Embryonic facial prominence (tissue), 1 donor: ENCODE measurements at regions not wholly inside any gene's neighbourhood (a gene's known extent, or its start where the extent isn't known, plus 50 kb on each side); places are given as distances from the start of the nearest gene placed in this dataset.

Experiments used
- DNase-seq: peaks from one replicate; pipeline ENCODE4 v3.0.0-alpha.2; 2016; ENCODE audit errors: extremely low spot score

DNA sequence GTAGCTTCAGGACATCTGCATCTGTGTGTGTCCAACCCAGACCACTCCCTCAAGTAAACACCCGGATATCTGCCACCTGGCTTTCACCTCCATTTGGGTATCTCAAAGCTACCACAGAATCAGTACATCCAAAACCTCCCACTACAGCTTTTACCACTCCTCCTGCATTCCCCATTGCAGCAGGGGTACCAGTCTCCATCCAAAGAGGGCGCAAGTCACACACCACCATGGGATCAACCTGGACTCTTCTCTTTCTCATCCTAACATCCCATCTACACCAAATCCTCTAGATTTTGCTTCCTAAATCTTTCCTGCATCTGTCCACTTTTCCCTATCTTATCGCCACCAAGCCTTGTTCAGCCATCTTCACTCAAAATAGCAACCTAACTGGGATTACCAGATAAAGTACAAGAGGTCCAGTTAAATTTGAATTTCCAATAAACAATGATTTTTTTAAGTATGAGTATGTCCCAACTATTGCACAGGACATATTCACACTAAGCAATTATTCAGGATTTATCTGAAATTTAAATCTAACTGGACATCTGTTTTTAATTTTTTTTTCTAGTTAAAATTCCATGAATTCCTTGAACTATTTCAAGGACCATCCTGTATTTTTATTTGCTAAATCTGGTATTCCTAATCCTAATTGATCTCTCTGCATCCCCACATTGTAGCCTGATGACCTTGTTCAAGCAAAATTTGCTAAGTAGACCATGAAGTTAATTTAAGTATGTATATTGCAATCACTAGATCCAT, 164.3 kb upstream of the MLN start:
- DNase-seq, result no peak

DNA sequence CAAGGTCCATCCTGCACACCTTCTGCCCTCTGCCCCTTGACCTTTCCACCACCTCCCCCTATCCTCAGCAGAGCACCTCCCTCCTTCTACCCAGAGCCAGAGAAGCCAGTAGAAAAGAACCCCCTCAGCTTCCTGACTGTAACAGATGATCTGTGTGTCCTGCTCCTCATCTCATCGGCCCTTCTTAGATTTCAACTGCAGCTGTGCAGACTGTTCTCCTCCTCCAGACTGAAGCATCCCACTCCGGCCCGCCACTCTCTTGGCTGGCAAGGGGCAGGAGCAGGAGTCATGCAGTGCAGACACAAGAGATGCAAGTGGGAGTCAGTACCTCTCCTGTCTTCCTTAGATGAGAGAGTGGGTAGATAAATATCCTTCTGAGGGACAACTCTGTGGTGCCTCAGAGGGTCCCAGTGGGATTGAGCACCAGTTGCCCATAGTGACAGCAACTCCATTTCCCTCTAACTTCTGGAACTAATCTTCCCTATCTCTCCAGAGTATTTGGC, 163.5 kb upstream of the MLN start:
- no peak for DNase-seq

GRCh38 chr6:33966536-33966935, 162.7 kb upstream of the MLN start:
- no peak for DNase-seq

DNA sequence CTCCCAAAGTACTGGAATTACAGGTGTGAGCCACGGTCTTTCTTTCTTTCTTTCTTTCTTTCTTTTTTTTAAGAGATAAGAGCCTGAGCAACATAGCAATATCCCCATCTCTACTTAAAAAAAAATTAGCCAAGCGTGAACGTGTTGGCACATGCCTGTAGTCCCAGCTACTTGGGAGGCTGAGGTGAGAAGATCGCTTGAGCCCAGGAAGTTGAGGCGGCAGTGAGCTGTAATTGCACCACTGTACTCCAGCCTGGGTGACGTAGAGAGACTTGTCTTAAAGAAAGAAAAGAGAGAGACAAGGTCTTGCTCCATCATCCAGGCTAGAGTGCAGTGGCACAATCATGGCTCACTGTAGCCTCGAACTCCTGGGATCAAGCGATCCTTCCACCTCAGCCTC, 162.0 kb upstream of the MLN start:
- DNase-seq, result no peak

DNA sequence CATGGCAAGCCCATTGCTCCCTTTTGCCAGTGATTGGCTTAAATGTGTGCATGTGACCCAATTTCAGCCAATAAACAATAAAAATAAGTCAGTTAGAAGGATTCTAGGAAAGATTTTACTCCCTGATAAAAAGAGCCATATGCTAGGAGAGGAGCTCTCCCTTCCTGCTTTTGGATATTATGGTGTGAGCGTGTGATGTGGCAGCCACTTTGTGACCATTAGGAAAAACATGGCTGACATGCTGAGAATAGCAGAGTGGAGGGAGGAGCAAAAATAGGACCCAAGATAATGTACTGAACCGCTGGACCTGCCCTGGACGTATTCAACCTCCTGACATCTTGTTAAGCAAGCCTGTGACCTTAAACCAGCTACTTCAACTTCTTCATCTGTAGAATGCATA, 160.6 kb upstream of the MLN start:
- no peak for DNase-seq

- DNase-seq, result no peak
Observed at GRCh38 chr6:33963136-33963750, 159.4 kb upstream of the MLN start.

- no peak for DNase-seq
Observed at GRCh38 chr6:33962246-33963027, 158.6 kb upstream of the MLN start.

DNA sequence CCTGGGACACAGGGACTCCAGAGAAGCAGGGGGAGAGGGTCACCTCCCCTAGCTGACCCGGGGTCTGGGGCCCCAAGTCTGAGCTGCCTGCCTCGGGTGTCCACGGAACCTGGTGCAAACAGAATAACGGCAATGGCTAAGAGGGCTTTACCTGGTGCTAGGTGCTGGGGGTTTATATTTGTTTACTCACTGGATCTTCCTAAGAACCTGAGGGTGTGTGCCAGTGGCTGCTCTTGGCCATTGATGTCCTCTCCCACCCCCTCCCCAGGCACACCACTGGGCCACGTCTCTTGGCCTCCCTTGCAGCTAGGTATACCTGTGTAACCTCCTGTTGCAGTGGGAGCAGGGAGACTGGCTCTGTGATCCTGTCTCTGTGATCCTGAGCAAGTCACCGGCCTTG, 157.9 kb upstream of the MLN start:
- no peak for DNase-seq

DNA sequence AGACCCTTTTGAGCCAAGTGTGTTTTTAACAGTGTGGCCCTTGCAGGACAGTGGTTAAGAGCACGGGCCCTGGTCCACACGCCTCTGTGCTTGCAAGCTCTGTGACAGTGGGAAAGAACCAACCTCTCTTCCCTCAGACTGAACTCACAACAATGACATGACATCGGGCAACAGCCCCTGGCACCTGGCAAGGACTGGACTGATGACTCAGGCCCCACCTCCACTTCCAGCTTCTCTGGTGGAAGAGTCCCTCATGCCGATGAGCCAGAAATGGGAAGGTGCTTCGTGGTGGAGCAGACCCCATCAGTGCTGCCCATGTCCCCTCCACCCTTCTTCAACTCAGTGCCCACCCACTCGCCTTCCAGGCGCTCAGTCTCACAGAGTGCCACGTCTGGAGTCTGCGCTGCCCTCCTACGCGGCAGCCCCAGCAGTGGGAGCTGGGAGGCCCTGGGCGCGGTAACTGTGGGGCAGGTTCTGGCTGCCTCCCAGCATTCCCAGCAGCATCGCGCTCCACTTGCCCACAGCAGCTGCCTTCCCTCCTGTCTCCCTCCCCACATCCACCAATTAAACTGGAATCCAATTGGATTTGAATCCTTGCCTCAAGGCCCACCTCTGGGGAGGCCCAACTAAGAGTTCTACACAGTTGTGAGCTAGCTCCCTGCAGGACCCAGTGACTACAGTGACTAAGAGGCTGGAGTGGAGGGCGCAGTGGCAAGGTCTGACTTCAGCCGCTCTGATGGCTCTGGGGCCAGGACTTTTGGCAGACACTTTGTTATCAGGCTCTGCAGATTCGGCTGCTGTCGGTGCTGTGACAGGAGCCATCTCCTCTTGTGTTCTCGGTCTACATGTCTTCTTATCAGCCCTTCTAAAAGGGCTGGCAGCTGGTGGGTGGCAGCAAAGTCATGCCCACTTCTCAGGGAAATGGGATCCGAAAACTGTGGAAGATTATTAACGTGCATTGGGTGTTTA, 156.8 kb upstream of the MLN start:
- DNase-seq, result no peak

GRCh38 chr6:33959661-33960344, 156.0 kb upstream of the MLN start:
- no peak for DNase-seq

DNA sequence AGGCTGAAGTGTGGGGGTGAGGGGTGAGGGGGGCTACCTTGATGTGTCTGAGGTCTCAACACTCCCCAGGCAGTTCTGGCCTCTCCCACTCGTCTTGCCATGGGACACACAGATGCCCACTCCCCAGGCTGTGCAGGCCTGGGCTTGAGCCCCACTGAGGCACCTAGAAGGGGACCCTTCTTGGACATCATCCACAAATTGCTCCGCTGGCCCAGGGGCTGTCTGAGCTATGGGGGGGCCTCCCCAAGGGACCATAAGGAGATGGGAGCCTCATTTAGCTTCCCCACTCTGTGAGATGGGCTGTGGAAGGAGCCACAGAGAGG, 155.5 kb upstream of the MLN start:
- no peak for DNase-seq

DNA sequence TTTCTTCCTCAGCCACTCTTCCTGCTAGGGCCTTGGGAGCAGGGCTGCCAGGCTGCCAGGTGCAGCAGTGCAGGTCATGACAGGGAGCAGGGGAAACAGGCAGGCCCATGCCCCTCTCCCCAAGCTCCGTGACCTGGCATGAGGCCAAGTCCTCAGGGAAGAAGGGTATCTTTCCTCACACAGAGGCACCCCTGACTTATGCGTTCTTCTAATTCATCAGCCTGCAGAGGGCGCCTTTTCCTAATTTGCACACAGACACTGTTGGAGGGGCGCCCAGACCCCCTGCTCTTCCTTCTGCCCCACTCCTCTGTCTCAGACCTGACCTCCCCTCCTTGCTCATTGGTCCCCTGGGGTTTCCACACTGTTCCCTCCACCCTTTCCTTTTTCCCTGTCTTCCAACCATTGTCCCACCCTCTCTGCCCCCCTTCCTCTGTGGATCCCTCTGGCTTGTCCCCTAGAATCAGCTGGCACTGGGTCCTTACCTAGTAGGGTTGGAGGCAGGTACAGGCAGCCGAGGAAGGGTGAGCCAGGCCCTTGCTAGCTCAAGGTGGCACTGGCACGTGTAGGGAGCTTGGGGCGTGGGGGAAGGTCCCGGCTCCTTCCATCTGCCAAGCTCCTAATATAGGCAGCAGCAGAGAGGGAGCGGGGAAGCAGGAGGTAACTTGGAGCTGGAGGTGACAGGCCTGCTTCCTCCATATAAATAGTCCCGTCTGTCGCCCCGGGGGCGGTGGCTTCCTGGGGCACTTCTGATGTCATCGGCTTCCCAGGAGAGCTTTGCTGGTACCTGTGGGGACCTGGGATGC, 154.9 kb upstream of the MLN start:
- no peak for DNase-seq

GRCh38 chr6:33957892-33958525, 154.2 kb upstream of the MLN start:
- no peak for DNase-seq

GRCh38 chr6:33957131-33957891, 153.5 kb upstream of the MLN start:
- no peak for DNase-seq

DNA sequence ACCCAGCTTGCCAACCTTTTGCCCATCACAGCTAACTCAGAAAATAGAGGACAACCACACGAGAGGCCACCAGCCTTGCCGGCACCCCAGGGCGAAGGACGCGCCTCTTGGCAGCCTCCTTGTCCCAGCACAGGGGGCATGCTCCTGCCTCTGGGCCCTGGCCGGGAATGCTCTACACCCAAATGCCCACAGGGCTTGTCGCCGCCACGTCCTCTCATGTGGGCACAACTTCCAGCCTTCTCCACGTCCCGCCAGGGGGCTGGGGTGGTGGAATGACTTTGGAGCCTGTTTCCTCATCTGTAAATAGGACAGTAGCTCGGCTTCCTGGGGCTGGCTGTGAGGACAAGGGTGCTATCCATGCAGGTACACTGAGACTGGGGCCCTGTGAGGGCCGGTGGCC, 152.4 kb upstream of the MLN start:
- no peak for DNase-seq

- no peak for DNase-seq
Observed at GRCh38 chr6:33955566-33955965, 151.8 kb upstream of the MLN start.

DNA sequence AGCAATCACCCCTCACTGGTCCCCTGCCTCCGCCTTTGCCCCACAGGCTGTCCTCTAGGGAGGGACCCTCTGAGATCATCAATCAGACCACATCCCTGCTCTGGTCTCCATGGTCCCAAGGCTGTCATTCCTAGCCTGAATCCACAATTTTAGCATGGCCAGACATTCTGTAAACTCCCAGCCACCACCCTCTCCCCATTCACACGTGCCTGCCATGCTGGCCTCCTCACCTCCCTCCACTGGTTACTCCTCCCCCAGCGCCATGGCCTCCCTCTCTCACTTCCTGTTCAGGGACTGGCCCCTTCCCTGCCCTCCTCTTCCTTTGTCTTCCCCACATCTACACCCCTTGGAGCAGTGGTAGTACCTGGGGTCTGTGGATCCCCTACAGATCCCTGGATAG, 150.7 kb upstream of the MLN start:
- no peak for DNase-seq

GRCh38 chr6:33953171-33953570, 149.4 kb upstream of the MLN start:
- no peak for DNase-seq

DNA sequence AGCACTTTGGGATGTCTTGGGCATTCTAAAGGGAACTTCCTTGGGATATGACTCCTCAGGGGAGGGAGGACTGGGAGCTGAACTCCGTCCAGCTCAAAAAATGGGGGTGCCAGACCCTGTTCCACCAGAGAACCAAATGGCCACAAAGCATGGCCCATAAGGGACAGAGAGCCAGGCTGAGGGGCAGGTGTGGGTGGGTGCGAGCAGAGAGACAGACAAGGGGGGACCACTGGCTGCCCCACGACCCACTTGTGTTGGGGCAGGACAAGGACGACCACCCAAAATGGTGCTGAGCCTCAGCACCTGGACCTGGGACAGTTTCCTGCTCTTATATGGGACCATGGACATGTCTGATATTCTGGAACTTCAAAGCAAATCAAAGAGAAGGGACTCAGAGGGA, 148.2 kb upstream of the MLN start:
- DNase-seq, result no peak
